ENCODE measurements at regions not wholly inside any gene's neighbourhood (a gene's known extent, or its start where the extent isn't known, plus 50 kb on each side); places are given as distances from the start of the nearest gene placed in this dataset.

DNA sequence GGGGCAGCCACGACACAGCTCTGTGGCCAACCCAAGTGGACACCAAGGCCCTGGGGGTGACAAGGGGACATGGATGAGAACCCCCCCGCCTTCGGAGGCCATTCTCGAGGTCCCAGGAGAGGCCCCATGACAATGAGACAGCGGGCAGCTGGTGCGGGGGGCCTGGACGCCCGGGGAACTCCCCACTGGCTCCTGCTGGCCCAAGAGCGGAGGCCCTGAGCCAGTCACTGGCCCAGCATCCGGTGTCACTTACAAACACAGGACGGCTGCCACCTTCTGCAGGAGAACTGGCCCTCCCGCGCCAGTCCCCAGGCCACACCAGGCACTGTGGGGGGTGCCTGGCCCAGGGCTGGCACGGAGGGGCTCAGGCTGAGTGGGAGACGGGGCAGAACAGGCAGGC lies 51.4 kb downstream of the NCOR2 start:
- TF ChIP-seq ZNF396 (CRISPR knock-in tag; IDR thresholded peaks at IDR 0.05; ENCODE audit: borderline replicate concordance) = no peak
- TF ChIP-seq, protein P1, sequence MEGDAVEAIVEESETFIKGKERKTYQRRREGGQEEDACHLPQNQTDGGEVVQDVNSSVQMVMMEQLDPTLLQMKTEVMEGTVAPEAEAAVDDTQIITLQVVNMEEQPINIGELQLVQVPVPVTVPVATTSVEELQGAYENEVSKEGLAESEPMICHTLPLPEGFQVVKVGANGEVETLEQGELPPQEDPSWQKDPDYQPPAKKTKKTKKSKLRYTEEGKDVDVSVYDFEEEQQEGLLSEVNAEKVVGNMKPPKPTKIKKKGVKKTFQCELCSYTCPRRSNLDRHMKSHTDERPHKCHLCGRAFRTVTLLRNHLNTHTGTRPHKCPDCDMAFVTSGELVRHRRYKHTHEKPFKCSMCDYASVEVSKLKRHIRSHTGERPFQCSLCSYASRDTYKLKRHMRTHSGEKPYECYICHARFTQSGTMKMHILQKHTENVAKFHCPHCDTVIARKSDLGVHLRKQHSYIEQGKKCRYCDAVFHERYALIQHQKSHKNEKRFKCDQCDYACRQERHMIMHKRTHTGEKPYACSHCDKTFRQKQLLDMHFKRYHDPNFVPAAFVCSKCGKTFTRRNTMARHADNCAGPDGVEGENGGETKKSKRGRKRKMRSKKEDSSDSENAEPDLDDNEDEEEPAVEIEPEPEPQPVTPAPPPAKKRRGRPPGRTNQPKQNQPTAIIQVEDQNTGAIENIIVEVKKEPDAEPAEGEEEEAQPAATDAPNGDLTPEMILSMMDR (IDR thresholded peaks at IDR 0.05) = no peak
- no peak for TF ChIP-seq GABPB1 (CRISPR knock-in tag; IDR thresholded peaks at IDR 0.05)

Data from WTC11 (cell line).